ENCODE measurements at regions not wholly inside any gene's neighbourhood (a gene's known extent, or its start where the extent isn't known, plus 50 kb on each side); places are given as distances from the start of the nearest gene placed in this dataset.

DNA sequence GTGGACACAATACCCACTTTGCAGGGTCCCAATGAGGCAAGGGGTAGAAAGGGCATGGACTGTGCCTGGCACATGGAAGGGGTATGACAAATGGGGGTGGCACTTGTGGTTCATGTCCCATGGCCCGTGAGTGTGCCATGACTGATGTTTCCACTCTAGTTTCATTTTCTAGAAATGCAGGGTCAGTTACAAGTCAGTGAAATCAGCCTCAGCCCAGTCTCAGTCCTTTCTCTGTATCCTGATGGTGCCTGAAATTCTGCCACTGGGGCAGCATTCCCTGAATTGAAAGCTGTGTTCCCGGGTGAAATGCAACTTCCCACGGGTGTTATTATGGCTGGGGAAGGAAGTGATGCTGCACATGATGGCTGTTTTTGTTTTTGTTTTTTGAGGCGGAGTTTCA, 110.8 kb upstream of the ZBTB40 start:
- DNase-seq (ENCODE audit: low read depth): no peak
- TF ChIP-seq CTCF (IDR thresholded peaks at IDR 0.05; ENCODE audit: insufficient read depth, low read depth, low read length): no peak
- no peak overlapping the region for H3K4me3 ChIP-seq (ENCODE audit: low read depth, low read length)

DNA sequence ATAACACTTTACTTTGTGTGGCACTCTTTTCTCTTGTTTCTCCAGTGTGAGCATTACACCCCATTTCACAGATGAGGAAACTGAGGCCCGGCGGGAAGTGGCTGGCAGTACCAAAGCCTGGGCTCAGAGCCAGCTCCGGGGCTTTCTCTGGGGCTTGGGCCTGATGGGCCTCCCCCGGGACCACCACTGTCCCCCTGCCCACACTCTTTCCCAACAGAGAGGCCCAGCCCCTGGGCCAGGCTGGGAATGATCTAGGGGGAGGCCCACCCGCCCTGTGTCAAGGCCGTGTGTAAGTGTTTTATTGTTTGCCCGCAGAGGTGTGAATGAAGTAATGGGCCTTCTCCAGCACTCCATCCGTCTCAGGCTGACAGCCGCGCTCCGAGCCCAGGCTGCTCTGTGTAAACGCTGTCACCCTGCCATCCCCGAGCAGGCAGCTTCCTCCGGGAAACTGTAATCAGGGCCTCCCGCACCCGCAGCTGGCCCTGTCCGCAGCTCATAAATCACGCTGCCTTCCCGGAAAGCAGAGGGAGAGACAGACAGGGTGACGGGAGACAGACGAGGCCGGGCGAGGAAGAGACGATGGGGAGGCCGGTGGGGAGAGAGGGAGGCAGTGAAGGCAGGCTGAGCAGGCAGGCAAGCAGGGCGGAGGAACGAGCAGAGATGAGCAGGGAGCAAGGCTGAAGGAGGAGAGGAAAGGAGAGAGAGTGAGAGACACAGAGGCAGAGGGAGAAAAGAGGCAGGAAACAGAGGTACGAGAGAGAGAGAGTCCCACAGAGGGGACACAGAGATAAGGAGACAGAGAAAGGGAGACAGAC, 109.7 kb upstream of the ZBTB40 start:
- DNase-seq (ENCODE audit: low read depth): peak; percentile 61
- H3K4me3 ChIP-seq (ENCODE audit: low read depth, low read length): no peak overlapping the region
- TF ChIP-seq CTCF (IDR thresholded peaks at IDR 0.05; ENCODE audit: insufficient read depth, low read depth, low read length): no peak

DNA sequence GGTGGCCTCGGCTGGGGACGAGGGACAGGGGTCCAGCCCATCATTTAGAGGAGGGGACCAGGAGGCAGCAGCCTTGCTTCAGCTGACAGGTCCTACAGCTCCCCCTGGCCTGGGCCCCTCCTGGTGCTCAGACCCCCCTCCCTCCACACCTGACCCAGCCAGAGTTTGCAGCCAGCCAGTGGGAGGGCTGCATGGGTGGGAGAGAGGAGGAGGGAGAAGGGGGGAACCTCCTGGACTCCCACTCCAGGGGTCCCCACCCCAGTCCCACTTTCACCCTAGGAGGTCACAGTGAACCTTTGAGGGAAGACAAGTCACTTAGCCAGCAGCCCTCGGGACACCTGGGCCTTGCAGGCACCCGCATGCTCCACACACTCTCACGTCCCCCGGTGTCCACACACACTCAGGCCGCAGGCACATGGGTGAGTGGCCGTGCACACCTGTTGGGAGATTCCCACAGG, 108.9 kb upstream of the ZBTB40 start:
- no peak overlapping the region for H3K4me3 ChIP-seq (ENCODE audit: low read depth, low read length)
- TF ChIP-seq CTCF (IDR thresholded peaks at IDR 0.05; ENCODE audit: insufficient read depth, low read depth, low read length): no peak
- DNase-seq (ENCODE audit: low read depth): no peak

- TF ChIP-seq CTCF (IDR thresholded peaks at IDR 0.05; ENCODE audit: insufficient read depth, low read depth, low read length): no peak
- no peak for DNase-seq (ENCODE audit: low read depth)
- H3K4me3 ChIP-seq (ENCODE audit: low read depth, low read length): no peak overlapping the region
Observed at GRCh38 chr1:22343456-22344328, 108.0 kb upstream of the ZBTB40 start.

DNA sequence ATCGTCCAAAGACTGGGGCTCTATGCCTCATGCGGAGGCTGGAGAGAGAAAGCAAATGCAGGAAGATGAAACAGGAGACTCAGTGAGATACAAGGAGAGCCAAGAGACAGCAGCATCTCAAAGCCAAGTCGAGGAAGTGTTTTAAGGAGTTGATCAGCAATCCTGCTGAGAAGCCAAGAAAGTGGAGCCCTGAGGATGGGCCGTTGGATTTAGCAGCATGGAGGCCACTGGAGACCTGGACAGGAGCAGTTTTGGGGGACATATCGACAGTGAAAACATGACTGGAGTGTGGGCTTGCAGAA, 107.4 kb upstream of the ZBTB40 start:
- DNase-seq (ENCODE audit: low read depth): no peak
- H3K4me3 ChIP-seq (ENCODE audit: low read depth, low read length): no peak overlapping the region
- no peak for TF ChIP-seq CTCF (IDR thresholded peaks at IDR 0.05; ENCODE audit: insufficient read depth, low read depth, low read length)

- H3K4me3 ChIP-seq (ENCODE audit: low read depth, low read length): no peak overlapping the region
- no peak for TF ChIP-seq CTCF (IDR thresholded peaks at IDR 0.05; ENCODE audit: insufficient read depth, low read depth, low read length)
- DNase-seq (ENCODE audit: low read depth): no peak
Observed at GRCh38 chr1:22344851-22345560, 106.6 kb upstream of the ZBTB40 start.

Data from fibroblast of villous mesenchyme (primary cell).